ENCODE measurements at regions not wholly inside any gene's neighbourhood (a gene's known extent, or its start where the extent isn't known, plus 50 kb on each side); places are given as distances from the start of the nearest gene placed in this dataset.

GRCh38 chr1:121586369-121587229 lies 401.8 kb downstream of the SRGAP2C start:
- TF ChIP-seq, protein P1, sequence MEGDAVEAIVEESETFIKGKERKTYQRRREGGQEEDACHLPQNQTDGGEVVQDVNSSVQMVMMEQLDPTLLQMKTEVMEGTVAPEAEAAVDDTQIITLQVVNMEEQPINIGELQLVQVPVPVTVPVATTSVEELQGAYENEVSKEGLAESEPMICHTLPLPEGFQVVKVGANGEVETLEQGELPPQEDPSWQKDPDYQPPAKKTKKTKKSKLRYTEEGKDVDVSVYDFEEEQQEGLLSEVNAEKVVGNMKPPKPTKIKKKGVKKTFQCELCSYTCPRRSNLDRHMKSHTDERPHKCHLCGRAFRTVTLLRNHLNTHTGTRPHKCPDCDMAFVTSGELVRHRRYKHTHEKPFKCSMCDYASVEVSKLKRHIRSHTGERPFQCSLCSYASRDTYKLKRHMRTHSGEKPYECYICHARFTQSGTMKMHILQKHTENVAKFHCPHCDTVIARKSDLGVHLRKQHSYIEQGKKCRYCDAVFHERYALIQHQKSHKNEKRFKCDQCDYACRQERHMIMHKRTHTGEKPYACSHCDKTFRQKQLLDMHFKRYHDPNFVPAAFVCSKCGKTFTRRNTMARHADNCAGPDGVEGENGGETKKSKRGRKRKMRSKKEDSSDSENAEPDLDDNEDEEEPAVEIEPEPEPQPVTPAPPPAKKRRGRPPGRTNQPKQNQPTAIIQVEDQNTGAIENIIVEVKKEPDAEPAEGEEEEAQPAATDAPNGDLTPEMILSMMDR (IDR thresholded peaks at IDR 0.05) = no peak
- no peak for TF ChIP-seq POLR2AphosphoS5 (IDR thresholded peaks at IDR 0.05)

All from upper lobe of left lung (tissue), 4 donors.